Superior temporal gyrus (tissue), 1 donor: ENCODE measurements at regions not wholly inside any gene's neighbourhood (a gene's known extent, or its start where the extent isn't known, plus 50 kb on each side); places are given as distances from the start of the nearest gene placed in this dataset.
A peak's percentile ranks its signal among the peaks of the same experiment; 100 is the strongest.

ENCODE experiments used
- DNase-seq: peaks from one replicate; pipeline ENCODE4 v3.0.0-alpha.2; 2016; ENCODE audit errors: extremely low spot score

GRCh38 chr7:8932751-8933150, 499.3 kb downstream of the NXPH1 start:
- no peak for DNase-seq

- DNase-seq, result no peak
These were observed 503.8 kb downstream of the NXPH1 start for GRCh38 chr7:8937204-8937603.

GRCh38 chr7:8938044-8938805, 504.8 kb downstream of the NXPH1 start:
- no peak for DNase-seq

- DNase-seq, result no peak
These were observed 506.0 kb downstream of the NXPH1 start for GRCh38 chr7:8939446-8939845.

GRCh38 chr7:8963722-8964121, 530.3 kb downstream of the NXPH1 start:
- DNase-seq, result no peak

- no peak for DNase-seq
These were observed 531.8 kb downstream of the NXPH1 start for GRCh38 chr7:8965177-8965576.

- no peak for DNase-seq
These were observed 540.2 kb downstream of the NXPH1 start for GRCh38 chr7:8973601-8974000.

GRCh38 chr7:8975681-8976080, 542.3 kb downstream of the NXPH1 start:
- no peak for DNase-seq

- DNase-seq, result no peak
These were observed 549.1 kb downstream of the NXPH1 start for GRCh38 chr7:8982338-8982992.

- no peak for DNase-seq
These were observed 551.8 kb downstream of the NXPH1 start for GRCh38 chr7:8985255-8985654.

- no peak for DNase-seq
These were observed 554.9 kb downstream of the NXPH1 start for GRCh38 chr7:8988267-8988666.

- DNase-seq, result no peak
These were observed 557.8 kb downstream of the NXPH1 start for GRCh38 chr7:8991159-8991558.

- DNase-seq, result peak; percentile 35
These were observed 565.4 kb downstream of the NXPH1 start for GRCh38 chr7:8998762-8999161.

GRCh38 chr7:9013940-9014339, 580.5 kb downstream of the NXPH1 start:
- DNase-seq, result no peak

- DNase-seq, result no peak
These were observed 583.9 kb downstream of the NXPH1 start for GRCh38 chr7:9017286-9017685.

- DNase-seq, result no peak
These were observed 589.0 kb downstream of the NXPH1 start for GRCh38 chr7:9022456-9022855.

GRCh38 chr7:9023675-9024294, 590.4 kb downstream of the NXPH1 start:
- DNase-seq, result no peak

- peak; percentile 71 for DNase-seq
These were observed 592.7 kb downstream of the NXPH1 start for GRCh38 chr7:9026121-9026520.

- no peak for DNase-seq
These were observed 594.6 kb downstream of the NXPH1 start for GRCh38 chr7:9028012-9028411.

- no peak for DNase-seq
These were observed 596.5 kb downstream of the NXPH1 start for GRCh38 chr7:9029681-9030530.

- DNase-seq, result no peak
These were observed 597.6 kb downstream of the NXPH1 start for GRCh38 chr7:9030976-9031375.

GRCh38 chr7:9031386-9031785, 598.0 kb downstream of the NXPH1 start:
- no peak for DNase-seq
